ENCODE measurements at regions not wholly inside any gene's neighbourhood (a gene's known extent, or its start where the extent isn't known, plus 50 kb on each side); places are given as distances from the start of the nearest gene placed in this dataset.
"Not testable (repeated sequence)": the region's sequence is repeated elsewhere in the genome, so short reads cannot be mapped to it uniquely, and the experiment has no call there.

DNA sequence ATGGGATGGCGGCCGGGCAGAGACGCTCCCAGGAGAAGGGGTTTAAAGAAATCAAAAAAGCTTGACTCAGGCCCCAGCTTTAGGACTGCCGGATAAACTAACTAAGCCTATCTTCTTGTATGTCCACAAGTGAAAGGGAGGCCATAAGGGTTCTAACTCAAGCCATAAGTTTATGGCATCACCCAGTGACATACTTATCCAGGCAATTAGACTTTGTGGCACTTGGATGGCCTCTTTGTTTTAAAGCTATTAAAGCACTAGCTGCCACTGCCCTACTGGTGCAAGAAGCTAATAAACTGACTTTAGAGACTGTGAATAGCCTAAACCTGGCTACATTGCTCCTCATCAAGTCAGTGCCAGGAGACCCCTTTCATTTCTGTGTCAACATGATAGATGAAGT is 102.0 kb downstream of the ZNF429 start:
- peaks cover 22 to 52% of the 10 kb centered on the region in 2 experiments for H3K4me1 ChIP-seq (replicated peaks in 1 of 2; ENCODE audit: control insufficient read depth in 2 of 2, insufficient read depth in 2 of 2, low read length in 2 of 2)
- H3K36me3 ChIP-seq (ENCODE audit: control insufficient read depth, insufficient read depth, low read length) = no peaks in the 10 kb centered on the region
- no peak for DNase-seq (ENCODE audit: extremely low read depth in 1 of 4, low spot score in 3 of 4)
- no peak overlapping the region for H3K4me2 ChIP-seq (ENCODE audit: insufficient read depth, low read length)
- no peaks in the 10 kb centered on the region for H3K79me2 ChIP-seq (ENCODE audit: control insufficient read depth, insufficient read depth, low read length)
- no peak for ATAC-seq
- H3K9me1 ChIP-seq (ENCODE audit: control insufficient read depth, insufficient read depth, low read length) = no peaks in the 10 kb centered on the region
- no peaks in the 10 kb centered on the region for H3K9me3 ChIP-seq (replicated peaks; ENCODE audit: control insufficient read depth, insufficient read depth, low read depth, low read length)
- in situ Hi-C loops (cut with MboI) = no loop called here
- no peaks in the 10 kb centered on the region for H4K20me1 ChIP-seq (replicated peaks; ENCODE audit: control insufficient read depth, insufficient read depth, low read length)
- intact Hi-C loops (cut with micrococcal nuclease) = no loop called here
- no peak overlapping the region for H3K27ac ChIP-seq (ENCODE audit: extremely low read depth, low read depth, low read length)
- ChIA-PET CTCF (ENCODE audit: low intra/inter-chr PET ratio) (no interaction called here), POLR2A (no interaction called here)
- TF ChIP-seq ZNF583 (CRISPR knock-in tag; IDR thresholded peaks at IDR 0.05) (no peak), NR3C1 (CRISPR knock-in tag; IDR thresholded peaks at IDR 0.05) (no peak), ZNF696 (CRISPR knock-in tag; conservative IDR thresholded peaks at IDR 0.05) (no peak), HDAC2 (IDR thresholded peaks at IDR 0.05) (no peak), ZNF699 (CRISPR knock-in tag; IDR thresholded peaks at IDR 0.05; ENCODE audit: insufficient replicate concordance) (no peak), RBBP5 (IDR thresholded peaks at IDR 0.05; ENCODE audit: borderline replicate concordance, insufficient read depth, low read length, poor library complexity, severe bottlenecking) (no peak), MAFG (tag; conservative IDR thresholded peaks at IDR 0.05) (no peak)
- TF ChIP-seq, protein P1, sequence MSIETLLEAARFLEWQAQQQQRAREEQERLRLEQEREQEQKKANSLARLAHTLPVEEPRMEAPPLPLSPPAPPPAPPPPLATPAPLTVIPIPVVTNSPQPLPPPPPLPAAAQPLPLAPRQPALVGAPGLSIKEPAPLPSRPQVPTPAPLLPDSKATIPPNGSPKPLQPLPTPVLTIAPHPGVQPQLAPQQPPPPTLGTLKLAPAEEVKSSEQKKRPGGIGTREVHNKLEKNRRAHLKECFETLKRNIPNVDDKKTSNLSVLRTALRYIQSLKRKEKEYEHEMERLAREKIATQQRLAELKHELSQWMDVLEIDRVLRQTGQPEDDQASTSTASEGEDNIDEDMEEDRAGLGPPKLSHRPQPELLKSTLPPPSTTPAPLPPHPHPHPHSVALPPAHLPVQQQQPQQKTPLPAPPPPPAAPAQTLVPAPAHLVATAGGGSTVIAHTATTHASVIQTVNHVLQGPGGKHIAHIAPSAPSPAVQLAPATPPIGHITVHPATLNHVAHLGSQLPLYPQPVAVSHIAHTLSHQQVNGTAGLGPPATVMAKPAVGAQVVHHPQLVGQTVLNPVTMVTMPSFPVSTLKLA (conservative IDR thresholded peaks at IDR 0.05) = no peak
- TF ChIP-seq, protein P2, sequence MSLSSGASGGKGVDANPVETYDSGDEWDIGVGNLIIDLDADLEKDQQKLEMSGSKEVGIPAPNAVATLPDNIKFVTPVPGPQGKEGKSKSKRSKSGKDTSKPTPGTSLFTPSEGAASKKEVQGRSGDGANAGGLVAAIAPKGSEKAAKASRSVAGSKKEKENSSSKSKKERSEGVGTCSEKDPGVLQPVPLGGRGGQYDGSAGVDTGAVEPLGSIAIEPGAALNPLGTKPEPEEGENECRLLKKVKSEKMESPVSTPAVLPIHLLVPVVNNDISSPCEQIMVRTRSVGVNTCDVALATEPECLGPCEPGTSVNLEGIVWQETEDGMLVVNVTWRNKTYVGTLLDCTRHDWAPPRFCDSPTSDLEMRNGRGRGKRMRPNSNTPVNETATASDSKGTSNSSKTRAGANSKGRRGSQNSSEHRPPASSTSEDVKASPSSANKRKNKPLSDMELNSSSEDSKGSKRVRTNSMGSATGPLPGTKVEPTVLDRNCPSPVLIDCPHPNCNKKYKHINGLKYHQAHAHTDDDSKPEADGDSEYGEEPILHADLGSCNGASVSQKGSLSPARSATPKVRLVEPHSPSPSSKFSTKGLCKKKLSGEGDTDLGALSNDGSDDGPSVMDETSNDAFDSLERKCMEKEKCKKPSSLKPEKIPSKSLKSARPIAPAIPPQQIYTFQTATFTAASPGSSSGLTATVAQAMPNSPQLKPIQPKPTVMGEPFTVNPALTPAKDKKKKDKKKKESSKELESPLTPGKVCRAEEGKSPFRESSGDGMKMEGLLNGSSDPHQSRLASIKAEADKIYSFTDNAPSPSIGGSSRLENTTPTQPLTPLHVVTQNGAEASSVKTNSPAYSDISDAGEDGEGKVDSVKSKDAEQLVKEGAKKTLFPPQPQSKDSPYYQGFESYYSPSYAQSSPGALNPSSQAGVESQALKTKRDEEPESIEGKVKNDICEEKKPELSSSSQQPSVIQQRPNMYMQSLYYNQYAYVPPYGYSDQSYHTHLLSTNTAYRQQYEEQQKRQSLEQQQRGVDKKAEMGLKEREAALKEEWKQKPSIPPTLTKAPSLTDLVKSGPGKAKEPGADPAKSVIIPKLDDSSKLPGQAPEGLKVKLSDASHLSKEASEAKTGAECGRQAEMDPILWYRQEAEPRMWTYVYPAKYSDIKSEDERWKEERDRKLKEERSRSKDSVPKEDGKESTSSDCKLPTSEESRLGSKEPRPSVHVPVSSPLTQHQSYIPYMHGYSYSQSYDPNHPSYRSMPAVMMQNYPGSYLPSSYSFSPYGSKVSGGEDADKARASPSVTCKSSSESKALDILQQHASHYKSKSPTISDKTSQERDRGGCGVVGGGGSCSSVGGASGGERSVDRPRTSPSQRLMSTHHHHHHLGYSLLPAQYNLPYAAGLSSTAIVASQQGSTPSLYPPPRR (CRISPR knock-in tag; IDR thresholded peaks at IDR 0.05; ENCODE audit: borderline replicate concordance) = no peak
- no TSS peak for BruUV-seq (replicated peaks)
- no peak overlapping the region for H3K4me3 ChIP-seq
- WGBS (ENCODE audit: insufficient coverage, low coverage, missing lambda C conversion rate) = 68% methylated on average over 4 of the region's 4 CpGs
- H3K9ac ChIP-seq (ENCODE audit: insufficient read depth in 1 of 2, low read depth in 2 of 2, low read length in 2 of 2) = no peak overlapping the region
- no peaks in the 10 kb centered on the region for H3K27me3 ChIP-seq (ENCODE audit: control insufficient read depth in 2 of 2, insufficient read depth in 2 of 2, low read length in 2 of 2)
- no peak for FAIRE-seq
- no peak overlapping the region for H2AFZ ChIP-seq (ENCODE audit: low read depth, low read length)

DNA sequence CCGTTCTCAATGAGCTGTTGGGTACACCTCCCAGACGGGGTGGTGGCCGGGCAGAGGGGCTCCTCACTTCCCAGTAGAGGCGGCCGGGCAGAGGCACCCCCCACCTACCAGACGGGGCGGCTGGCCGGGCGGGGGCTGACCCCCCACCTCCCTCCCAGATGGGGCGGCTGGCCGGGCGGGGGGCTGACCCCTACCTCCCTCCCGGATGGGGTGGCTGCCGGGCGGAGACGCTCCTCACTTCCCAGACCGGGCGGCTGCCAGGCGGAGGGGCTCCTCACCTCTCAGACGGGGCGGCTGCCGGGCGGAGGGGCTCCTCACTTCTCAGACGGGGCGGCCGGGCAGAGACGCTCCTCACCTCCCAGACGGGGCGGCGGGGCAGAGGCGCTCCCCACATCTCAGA is 101.6 kb downstream of the ZNF429 start:
- H3K9me3 ChIP-seq (replicated peaks; ENCODE audit: control insufficient read depth, insufficient read depth, low read depth, low read length); intact Hi-C loops (cut with micrococcal nuclease); H3K36me3 ChIP-seq (ENCODE audit: control insufficient read depth, insufficient read depth, low read length); ATAC-seq; DNase-seq (ENCODE audit: extremely low read depth in 1 of 4, low spot score in 3 of 4); H3K27me3 ChIP-seq (ENCODE audit: control insufficient read depth in 2 of 2, insufficient read depth in 2 of 2, low read length in 2 of 2); H3K9ac ChIP-seq (ENCODE audit: insufficient read depth in 1 of 2, low read depth in 2 of 2, low read length in 2 of 2); H3K79me2 ChIP-seq (ENCODE audit: control insufficient read depth, insufficient read depth, low read length); H3K9me1 ChIP-seq (ENCODE audit: control insufficient read depth, insufficient read depth, low read length); FAIRE-seq; H3K4me2 ChIP-seq (ENCODE audit: insufficient read depth, low read length); H3K4me3 ChIP-seq; H4K20me1 ChIP-seq (replicated peaks; ENCODE audit: control insufficient read depth, insufficient read depth, low read length); H3K27ac ChIP-seq (ENCODE audit: extremely low read depth, low read depth, low read length); BruUV-seq (replicated peaks); in situ Hi-C loops (cut with MboI); POLR2A ChIA-PET; H2AFZ ChIP-seq (ENCODE audit: low read depth, low read length); CTCF ChIA-PET (ENCODE audit: low intra/inter-chr PET ratio): not testable (repeated sequence)
- WGBS (ENCODE audit: insufficient coverage, low coverage, missing lambda C conversion rate) = 75% methylated on average over 4 of the region's 31 CpGs
- H3K4me1 ChIP-seq (replicated peaks in 1 of 2; ENCODE audit: control insufficient read depth in 2 of 2, insufficient read depth in 2 of 2, low read length in 2 of 2) = peaks cover 22 to 53% of the 10 kb centered on the region in 2 experiments

All from K562 (cell line).